Jurkat, Clone E6-1 (cell line): ENCODE measurements at regions not wholly inside any gene's neighbourhood (a gene's known extent, or its start where the extent isn't known, plus 50 kb on each side); places are given as distances from the start of the nearest gene placed in this dataset.

Experiments
- DNase-seq: peaks from one replicate; pipeline ENCODE4 v3.0.0-alpha.2; 2011; ENCODE audit warnings: low read depth, low spot score
- H3K4me3 ChIP-seq: 2 replicates; pipeline ENCODE4 v1.5.1; 2011; ENCODE audit warnings: mild to moderate bottlenecking, low read length, control low read depth, moderate library complexity

DNA sequence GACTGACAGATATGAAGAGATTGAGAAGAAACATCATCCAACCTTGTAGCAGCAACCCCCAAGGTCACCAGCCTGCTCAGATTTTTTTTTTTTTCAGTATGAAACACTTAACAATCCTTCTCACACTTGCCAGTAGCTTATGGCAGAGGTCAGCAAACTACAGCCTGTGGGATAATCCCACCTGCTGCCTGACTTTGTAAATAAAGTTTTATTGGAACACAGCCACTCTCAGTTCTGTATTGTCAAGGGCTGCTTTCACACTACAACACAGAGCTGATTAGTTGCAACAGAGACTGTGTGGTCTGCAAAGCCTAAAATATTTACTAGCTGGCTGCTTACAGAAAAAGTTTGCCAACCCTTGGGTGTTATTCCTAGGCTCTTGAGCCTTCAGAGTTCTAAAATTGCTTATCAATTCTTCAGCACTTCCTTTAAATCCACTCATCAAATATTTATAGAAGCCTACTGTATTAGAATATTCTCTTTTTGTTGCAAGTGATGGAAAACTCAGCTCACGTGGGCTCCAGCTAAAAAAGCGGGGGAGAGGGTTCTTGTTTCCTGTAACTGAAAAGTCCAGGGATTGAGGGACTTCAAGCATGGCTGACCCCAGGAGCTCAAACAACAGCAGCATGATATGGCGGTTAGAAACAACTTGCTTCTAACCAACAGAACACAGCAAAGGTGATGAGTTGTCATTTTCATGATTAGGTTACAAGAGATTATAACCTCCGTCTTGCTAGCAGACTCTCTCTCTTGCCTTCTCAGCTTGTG lies 246.1 kb downstream of the SHQ1 start:
- no peak overlapping the region for H3K4me3 ChIP-seq
- DNase-seq, result no peak

- DNase-seq, result no peak
- no peak overlapping the region for H3K4me3 ChIP-seq
Observed at GRCh38 chr3:72601060-72601459, 247.2 kb downstream of the SHQ1 start.

DNA sequence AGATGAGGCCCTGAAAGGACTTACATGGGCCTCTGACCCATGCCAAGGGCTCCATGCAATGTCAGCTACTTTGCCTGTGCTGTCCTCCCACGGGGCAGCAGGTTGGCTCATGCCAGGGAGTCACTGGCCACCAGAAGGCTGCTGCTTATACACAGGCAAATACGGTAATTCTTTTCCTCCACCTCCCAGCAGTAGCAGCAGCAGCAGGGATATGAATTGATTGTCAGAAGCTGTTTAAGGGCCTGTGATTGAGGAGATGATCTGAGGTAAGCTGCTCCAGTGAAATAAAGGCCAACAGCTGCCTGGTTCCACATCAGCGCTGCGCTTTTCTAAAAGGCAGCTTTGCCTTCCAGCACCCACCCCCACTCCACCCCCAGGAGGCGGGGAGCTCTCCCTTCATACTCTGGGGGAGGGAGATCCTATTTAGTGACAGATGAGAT lies 250.5 kb downstream of the SHQ1 start:
- H3K4me3 ChIP-seq, result no peak overlapping the region
- no peak for DNase-seq

DNA sequence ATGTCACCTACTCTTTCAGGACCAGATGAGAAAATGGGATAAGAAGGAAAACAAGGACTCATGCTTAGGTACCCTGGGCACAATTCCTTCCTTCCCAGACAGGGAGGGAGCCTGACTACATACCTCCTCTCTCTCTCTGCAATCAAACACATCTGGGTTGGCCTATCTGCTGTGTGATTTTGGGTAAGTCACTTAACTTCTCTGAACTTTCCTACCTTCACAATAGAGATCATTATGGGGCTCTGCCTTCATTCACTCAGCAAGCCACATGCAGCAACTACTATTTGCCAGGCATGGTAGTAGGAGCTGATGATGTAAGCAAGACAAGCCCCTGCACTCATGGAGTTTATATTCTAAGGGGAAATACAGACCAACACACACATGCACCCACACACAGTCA lies 251.2 kb downstream of the SHQ1 start:
- no peak for DNase-seq

DNA sequence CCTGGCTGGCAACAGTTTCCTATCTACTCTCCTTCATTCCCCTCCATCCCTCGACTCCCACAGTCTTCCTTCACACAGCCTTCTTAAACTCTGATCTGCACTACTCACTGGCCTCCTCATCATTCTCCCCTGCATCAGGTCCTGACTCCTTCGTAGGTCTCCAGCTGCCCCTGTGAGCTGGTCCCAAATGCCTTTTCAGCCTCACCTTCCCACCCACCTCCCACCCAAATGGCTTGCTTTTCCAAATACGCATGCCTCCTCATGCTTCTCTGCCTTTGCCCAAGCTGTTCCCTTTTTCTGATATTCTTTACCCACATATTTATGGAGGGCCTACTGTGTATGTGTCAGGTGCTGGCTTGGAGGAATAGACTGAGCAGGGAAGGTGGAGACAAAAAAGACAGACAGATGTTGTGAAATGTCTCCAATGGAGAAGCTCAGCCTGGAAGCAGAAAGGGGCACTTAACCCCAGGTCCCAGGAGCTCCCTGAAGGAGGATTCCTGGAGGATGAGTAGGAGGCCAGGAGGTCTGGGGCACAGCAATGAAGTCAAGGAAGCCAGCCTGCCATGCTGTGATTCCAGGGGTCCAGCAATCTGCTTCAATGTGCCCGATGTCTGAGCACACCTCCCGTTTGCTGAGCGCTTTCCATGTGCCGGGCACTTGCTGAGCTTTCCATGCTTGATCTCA lies 252.2 kb downstream of the SHQ1 start:
- no peak for DNase-seq
- no peak overlapping the region for H3K4me3 ChIP-seq

More for the DNA sequence above, 251.2 kb downstream of the SHQ1 start:
- H3K4me3 ChIP-seq, result no peak overlapping the region

DNA sequence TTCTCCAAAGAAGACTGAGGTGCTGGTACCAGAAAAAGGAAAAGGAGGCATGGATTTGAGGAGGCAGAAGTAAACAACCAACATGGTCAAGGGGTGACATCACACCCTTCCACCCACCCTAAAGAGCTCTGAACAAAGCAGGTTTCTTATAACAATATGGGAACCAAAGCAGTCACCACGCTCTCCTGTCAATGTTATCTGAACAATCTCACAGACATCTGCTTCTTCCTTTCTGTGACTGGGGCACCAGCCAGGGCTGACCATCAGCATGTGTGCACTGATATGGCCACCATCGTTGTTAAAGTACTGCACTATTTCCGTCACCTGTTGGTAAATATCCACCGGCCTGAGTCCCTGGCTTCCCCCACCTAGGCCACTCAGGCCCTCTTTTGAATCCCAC lies 252.9 kb downstream of the SHQ1 start:
- no peak for DNase-seq
- no peak overlapping the region for H3K4me3 ChIP-seq

DNA sequence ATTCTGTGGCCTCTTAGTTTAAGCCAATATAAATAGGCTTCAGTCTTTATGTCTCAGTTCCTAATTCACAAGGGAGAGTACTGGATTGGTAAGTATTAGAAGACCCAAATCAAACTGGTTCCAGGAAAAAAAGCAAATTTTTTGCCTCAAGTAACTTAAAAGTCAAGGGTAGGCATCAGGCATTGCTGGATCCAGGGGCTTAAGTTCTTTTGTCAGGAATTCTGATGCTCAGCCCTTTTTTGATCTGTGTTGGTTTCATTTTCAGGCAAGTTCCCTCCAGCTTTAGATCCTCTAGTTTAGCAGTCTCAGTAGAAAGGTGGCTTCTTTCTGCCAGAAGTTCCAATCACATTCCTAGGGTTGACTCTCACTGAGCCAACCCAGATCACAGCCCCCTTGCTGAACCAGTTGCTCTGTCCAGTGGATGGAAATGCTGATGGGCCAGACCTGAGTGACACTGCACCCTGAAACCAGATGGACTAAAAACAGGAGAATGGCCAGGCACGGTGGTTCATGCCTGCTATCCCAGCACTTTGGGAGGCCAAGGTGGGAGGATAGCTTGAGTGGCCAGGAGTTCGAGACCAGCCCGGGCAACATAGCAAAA lies 253.5 kb downstream of the SHQ1 start:
- DNase-seq, result no peak
- no peak overlapping the region for H3K4me3 ChIP-seq

DNA sequence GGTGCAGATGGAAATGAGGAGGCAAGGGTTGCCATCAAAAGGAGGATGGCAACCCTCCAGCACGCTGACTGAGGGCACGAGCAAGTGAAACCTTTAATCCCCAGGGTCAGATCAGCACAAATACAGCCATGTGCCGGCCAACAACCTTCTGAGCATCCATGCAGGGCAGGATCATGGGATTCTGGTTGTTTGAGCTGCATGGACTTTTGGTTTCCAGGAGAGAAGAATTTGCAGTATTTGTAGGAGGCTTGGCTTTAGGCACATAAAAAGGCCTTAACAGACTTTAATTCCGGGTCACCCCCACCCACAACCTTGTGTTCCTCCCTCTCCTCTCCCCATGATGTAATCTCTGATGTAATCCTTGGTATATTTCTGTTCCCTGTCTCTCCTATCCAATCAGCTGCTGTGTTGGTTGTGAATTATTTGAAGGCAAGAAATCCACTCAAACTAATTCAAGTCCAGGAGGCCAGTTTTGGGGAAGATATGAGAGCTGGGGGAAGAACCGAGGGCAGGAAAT lies 254.3 kb downstream of the SHQ1 start:
- H3K4me3 ChIP-seq, result no peak overlapping the region
- DNase-seq, result no peak

DNA sequence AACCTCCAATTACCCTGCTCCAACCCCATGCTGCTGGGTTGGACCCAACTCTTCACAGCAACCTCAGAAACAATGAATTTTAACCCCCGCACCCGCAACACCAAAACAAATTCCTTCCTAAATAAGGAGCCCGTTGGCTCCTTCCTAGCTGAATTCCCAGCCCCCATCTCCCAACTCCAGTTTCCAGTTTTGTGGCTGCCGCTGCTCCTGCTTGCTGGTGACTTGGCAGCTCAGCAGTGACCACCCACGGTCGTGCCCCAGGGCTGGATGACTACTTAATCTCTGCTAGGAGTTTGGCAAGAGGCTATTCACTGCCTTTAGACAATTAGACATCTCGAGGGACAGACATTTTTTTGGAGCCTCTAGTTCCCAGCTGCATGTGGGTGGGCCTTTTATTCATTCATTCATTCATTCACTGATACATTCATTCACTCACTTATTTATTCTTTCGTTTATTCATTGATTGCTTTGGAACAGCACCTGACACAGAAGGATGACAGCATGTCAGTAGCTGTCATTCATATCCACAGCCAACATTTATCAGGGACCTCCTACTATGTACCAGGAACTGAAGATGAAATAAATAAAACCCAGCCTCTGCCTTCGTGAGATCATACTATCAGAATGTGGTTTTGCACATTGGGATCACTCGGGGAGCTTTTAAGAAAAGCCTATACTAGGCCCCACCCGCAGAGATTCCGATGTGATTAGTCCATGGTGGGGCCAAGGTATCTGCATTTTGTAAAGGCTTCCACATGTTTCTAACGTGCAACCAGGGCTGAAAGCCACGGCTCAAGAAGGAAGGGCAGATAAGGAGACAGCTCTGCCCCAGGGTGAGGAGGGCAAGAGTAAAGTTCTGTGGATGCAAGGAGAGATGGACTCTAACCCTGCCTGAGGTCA lies 256.5 kb downstream of the SHQ1 start:
- H3K4me3 ChIP-seq, result no peak overlapping the region
- DNase-seq, result no peak

GRCh38 chr3:72590732-72591221 lies 257.5 kb downstream of the SHQ1 start:
- no peak overlapping the region for H3K4me3 ChIP-seq
- no peak for DNase-seq

- H3K4me3 ChIP-seq, result no peak overlapping the region
- DNase-seq, result no peak
Observed at GRCh38 chr3:72587282-72587681, 261.0 kb downstream of the SHQ1 start.

DNA sequence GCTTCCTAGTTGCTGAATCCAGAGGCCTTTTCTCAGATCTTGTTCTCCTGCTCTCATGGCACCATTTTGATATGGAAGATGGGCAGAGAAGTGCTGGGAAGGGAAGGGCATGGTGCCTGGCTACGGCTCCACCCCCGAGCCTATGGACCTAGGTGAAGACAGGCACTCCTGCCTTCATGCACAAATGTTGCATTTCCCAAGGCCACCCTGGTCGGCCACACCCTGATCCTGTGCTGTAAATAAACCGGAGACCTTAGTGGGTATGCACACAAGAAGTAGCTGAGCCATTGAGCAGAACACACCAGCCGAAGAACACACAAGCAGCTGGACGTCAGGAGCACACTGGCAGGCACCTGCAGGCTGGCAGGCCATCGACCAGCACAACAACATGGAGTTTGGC lies 261.6 kb downstream of the SHQ1 start:
- DNase-seq, result no peak
- no peak overlapping the region for H3K4me3 ChIP-seq

GRCh38 chr3:72585966-72586365 lies 262.3 kb downstream of the SHQ1 start:
- no peak overlapping the region for H3K4me3 ChIP-seq
- DNase-seq, result no peak

DNA sequence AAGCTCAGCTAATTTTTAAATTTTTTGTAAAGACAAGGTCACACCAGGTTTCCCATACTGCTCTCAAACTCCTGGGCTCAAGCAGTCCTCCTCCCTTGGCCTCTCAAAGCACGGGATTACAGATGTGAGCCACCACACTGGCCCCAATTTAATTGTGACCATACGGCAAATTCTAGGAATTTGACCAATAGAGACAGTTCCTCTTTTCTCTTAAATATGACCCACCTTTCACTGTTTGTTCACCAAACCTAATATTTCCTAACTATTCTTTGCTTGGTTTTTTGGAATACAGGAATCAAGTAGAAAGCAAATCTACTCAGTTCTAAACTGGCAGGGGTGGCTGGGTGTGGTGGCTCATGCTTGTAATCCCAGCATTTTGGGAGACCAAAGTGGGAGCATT lies 264.0 kb downstream of the SHQ1 start:
- DNase-seq, result no peak
- H3K4me3 ChIP-seq, result no peak overlapping the region

GRCh38 chr3:72582963-72583362 lies 265.3 kb downstream of the SHQ1 start:
- no peak for DNase-seq
- H3K4me3 ChIP-seq, result no peak overlapping the region

- no peak for DNase-seq
- no peak overlapping the region for H3K4me3 ChIP-seq
Observed at GRCh38 chr3:72582211-72582878, 265.9 kb downstream of the SHQ1 start.

- H3K4me3 ChIP-seq, result no peak overlapping the region
- DNase-seq, result no peak
Observed at GRCh38 chr3:72580900-72581299, 267.3 kb downstream of the SHQ1 start.

DNA sequence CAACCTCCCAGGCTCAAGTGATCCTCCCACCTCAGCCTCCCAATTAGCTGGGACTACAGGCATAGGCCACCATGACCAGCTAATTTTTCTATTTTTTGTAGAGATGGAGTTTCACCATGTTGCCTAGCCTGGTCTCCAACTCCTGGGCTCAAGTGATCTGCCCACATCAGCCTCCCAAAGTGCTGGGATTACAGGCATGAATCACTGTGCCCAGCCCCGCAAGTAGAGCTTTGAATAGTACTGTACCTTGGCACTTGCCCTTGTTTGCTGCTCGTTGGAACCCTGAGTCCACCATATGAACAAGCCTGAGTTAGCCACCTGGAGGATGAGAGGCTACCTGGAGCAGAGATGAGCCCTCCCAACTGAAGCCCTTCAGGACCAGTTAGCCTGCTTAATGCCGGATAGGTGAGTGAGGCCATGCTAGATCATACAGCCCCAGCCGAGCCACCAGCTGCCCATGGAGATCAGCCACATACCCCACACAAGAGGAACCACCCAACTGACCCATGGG lies 267.9 kb downstream of the SHQ1 start:
- no peak for DNase-seq
- no peak overlapping the region for H3K4me3 ChIP-seq
